Medulla oblongata (tissue), 1 donor: ENCODE measurements at regions not wholly inside any gene's neighbourhood (a gene's known extent, or its start where the extent isn't known, plus 50 kb on each side); places are given as distances from the start of the nearest gene placed in this dataset.
"Not testable (repeated sequence)": the region's sequence is repeated elsewhere in the genome, so short reads cannot be mapped to it uniquely, and the experiment has no call there.

ENCODE experiments used
- DNase-seq: peaks from one replicate; pipeline ENCODE4 v3.0.0-alpha.2; 2015; ENCODE audit errors: extremely low spot score

GRCh38 chr9:1539216-1539615, 475.9 kb upstream of the SMARCA2 start:
- DNase-seq, result no peak

GRCh38 chr9:1550636-1551035, 464.5 kb upstream of the SMARCA2 start:
- no peak for DNase-seq

GRCh38 chr9:1554081-1555035, 460.8 kb upstream of the SMARCA2 start:
- DNase-seq, result no peak

- DNase-seq, result not testable (repeated sequence)
Measured at GRCh38 chr9:1558666-1559065, 456.5 kb upstream of the SMARCA2 start.

GRCh38 chr9:1575939-1576338, 439.2 kb upstream of the SMARCA2 start:
- DNase-seq, result no peak

- DNase-seq, result no peak
Measured at GRCh38 chr9:1580215-1580614, 434.9 kb upstream of the SMARCA2 start.

GRCh38 chr9:1581926-1582325, 433.2 kb upstream of the SMARCA2 start:
- DNase-seq, result no peak

- DNase-seq, result no peak
Measured at GRCh38 chr9:1591310-1591709, 423.8 kb upstream of the SMARCA2 start.

- no peak for DNase-seq
Measured at GRCh38 chr9:1598270-1598669, 416.9 kb upstream of the SMARCA2 start.

- DNase-seq, result no peak
Measured at GRCh38 chr9:1599961-1600360, 415.2 kb upstream of the SMARCA2 start.

- no peak for DNase-seq
Measured at GRCh38 chr9:1604942-1605560, 410.1 kb upstream of the SMARCA2 start.

- DNase-seq, result no peak
Measured at GRCh38 chr9:1606253-1606652, 408.9 kb upstream of the SMARCA2 start.

GRCh38 chr9:1612886-1613285, 402.3 kb upstream of the SMARCA2 start:
- DNase-seq, result no peak

GRCh38 chr9:1617419-1617818, 397.7 kb upstream of the SMARCA2 start:
- DNase-seq, result no peak

GRCh38 chr9:1619915-1620710, 395.0 kb upstream of the SMARCA2 start:
- DNase-seq, result peak; percentile 64

- DNase-seq, result no peak
Measured at GRCh38 chr9:1637401-1637800, 377.7 kb upstream of the SMARCA2 start.

GRCh38 chr9:1639166-1639565, 376.0 kb upstream of the SMARCA2 start:
- no peak for DNase-seq

GRCh38 chr9:1647776-1648175, 367.4 kb upstream of the SMARCA2 start:
- DNase-seq, result no peak

GRCh38 chr9:1653282-1653681, 361.9 kb upstream of the SMARCA2 start:
- DNase-seq, result no peak

GRCh38 chr9:1658661-1659362, 356.3 kb upstream of the SMARCA2 start:
- no peak for DNase-seq

- no peak for DNase-seq
Measured at GRCh38 chr9:1659363-1659690, 355.8 kb upstream of the SMARCA2 start.

- no peak for DNase-seq
Measured at GRCh38 chr9:1668441-1668840, 346.7 kb upstream of the SMARCA2 start.
